ENCODE measurements at regions not wholly inside any gene's neighbourhood (a gene's known extent, or its start where the extent isn't known, plus 50 kb on each side); places are given as distances from the start of the nearest gene placed in this dataset.

DNA sequence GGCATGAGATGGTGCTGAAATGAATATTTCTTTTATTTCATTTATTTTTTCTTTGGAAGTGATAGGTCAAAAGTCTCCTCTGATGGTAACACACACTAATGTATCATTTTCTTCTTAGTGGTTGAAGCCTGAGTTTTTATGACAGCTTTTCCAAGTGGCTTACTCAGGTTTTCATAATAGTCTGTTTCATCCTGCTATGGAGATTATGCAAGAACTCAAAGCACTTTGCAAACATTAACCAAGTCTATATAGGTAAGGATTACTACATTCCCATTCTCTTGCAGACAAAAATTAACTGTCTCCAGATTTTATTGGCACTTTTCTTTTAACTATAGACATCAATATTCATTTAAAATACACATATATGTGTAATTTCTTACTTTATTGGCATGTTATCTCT is 572.6 kb upstream of the GCFC2 start:
- Histone ChIP-seq H3K9me3 (ENCODE audit: low read length) (no peaks in the 10 kb centered on the region), H3K4me2 (ENCODE audit: low read depth, low read length) (no peak overlapping the region), H3K4me3 (replicated peaks in 1 of 3; ENCODE audit: insufficient read depth in 1 of 3, low read depth in 2 of 3, low read length in 3 of 3) (no peak overlapping the region), H3K4me1 (ENCODE audit: insufficient read depth, low read length) (no peaks in the 10 kb centered on the region), H2AFZ (ENCODE audit: low read length) (no peak overlapping the region), H3K27me3 (ENCODE audit: control insufficient read depth in 1 of 2, insufficient read depth in 2 of 2, low read length in 2 of 2) (no peaks in the 10 kb centered on the region), H3K27ac (ENCODE audit: extremely low read length, insufficient read depth, low read length) (no peak overlapping the region), H3K79me2 (ENCODE audit: insufficient read depth, low read length) (no peaks in the 10 kb centered on the region), H4K20me1 (ENCODE audit: insufficient read depth, low read length) (no peaks in the 10 kb centered on the region), H3K9ac (ENCODE audit: insufficient read depth, low read depth, low read length) (no peak overlapping the region), H3K36me3 (replicated peaks in 1 of 2; ENCODE audit: control insufficient read depth in 1 of 2, insufficient read depth in 2 of 2, low read length in 2 of 2) (no peaks in the 10 kb centered on the region)
- in situ Hi-C loops (cut with HindIII; ENCODE audit: extremely low pct_ligation_motif_present, low pct_unique_long_range_greater_than_20kb) (no loop called here), intact Hi-C loops (cut with micrococcal nuclease; ENCODE audit: unreplicated experiment) (no loop called here)
- ChIA-PET CTCF (ENCODE audit: low intra/inter-chr PET ratio, low total read pairs) (no interaction called here), POLR2A (no interaction called here)
- no peak for FAIRE-seq
- no TSS peak for BruUV-seq (replicated peaks)
- peak; percentile 65 for ATAC-seq
- DNase-seq (ENCODE audit: low spot score): peak; percentile 20
- no peak for TF ChIP-seq ETV6 (CRISPR knock-in tag; conservative IDR thresholded peaks at IDR 0.05)
- TF ChIP-seq CEBPB (IDR thresholded peaks at IDR 0.05; ENCODE audit: borderline replicate concordance, low read depth, low read length): peak; percentile 87
- no peak for TF ChIP-seq BRD4 (CRISPR knock-in tag; IDR thresholded peaks at IDR 0.05)
- TF ChIP-seq ZSCAN20 (CRISPR knock-in tag; IDR thresholded peaks at IDR 0.05; ENCODE audit: borderline replicate concordance): no peak
- TF ChIP-seq ZSCAN21 (CRISPR knock-in tag; IDR thresholded peaks at IDR 0.05; ENCODE audit: borderline replicate concordance): no peak
- no peak for TF ChIP-seq RBFOX2 (IDR thresholded peaks at IDR 0.05; ENCODE audit: low read depth, low read length)
- no peak for TF ChIP-seq ZNF850 (CRISPR knock-in tag; conservative IDR thresholded peaks at IDR 0.05)
- TF ChIP-seq EP300 (IDR thresholded peaks at IDR 0.05; ENCODE audit: low read depth in 2 of 2, low read length in 2 of 2): no peak
- TF ChIP-seq EP300 (CRISPR knock-in tag; IDR thresholded peaks at IDR 0.05; ENCODE audit: borderline replicate concordance): no peak
- TF ChIP-seq IRF2 (CRISPR knock-in tag; IDR thresholded peaks at IDR 0.05): no peak
- TF ChIP-seq CEBPG (CRISPR knock-in tag; IDR thresholded peaks at IDR 0.05): peak; percentile 66
- no peak for TF ChIP-seq ZBTB42 (CRISPR knock-in tag; IDR thresholded peaks at IDR 0.05)
- no peak for TF ChIP-seq SETDB1 (CRISPR knock-in tag; IDR thresholded peaks at IDR 0.05; ENCODE audit: borderline replicate concordance)
- TF ChIP-seq ZNF550 (CRISPR knock-in tag; IDR thresholded peaks at IDR 0.05; ENCODE audit: borderline replicate concordance): no peak
- no peak for TF ChIP-seq PHB2 (IDR thresholded peaks at IDR 0.05; ENCODE audit: partially characterized antibody)
- no peak for TF ChIP-seq ZNF235 (CRISPR knock-in tag; IDR thresholded peaks at IDR 0.05; ENCODE audit: borderline replicate concordance)
- TF ChIP-seq ZNF3 (CRISPR knock-in tag; IDR thresholded peaks at IDR 0.05): 0 out of 2 replicates have a peak, but pooled peaks have one; percentile 55
- TF ChIP-seq RAD21 (CRISPR knock-in tag; IDR thresholded peaks at IDR 0.05): no peak
- no peak for TF ChIP-seq ZNF784 (CRISPR knock-in tag; IDR thresholded peaks at IDR 0.05; ENCODE audit: borderline replicate concordance)
- TF ChIP-seq NR2F2 (IDR thresholded peaks at IDR 0.05; ENCODE audit: borderline replicate concordance, low read depth): no peak
- no peak for TF ChIP-seq ATF5 (CRISPR knock-in tag; IDR thresholded peaks at IDR 0.05; ENCODE audit: low read depth)
- no peak for TF ChIP-seq SP2 (CRISPR knock-in tag; IDR thresholded peaks at IDR 0.05)
- TF ChIP-seq ONECUT2 (CRISPR knock-in tag; IDR thresholded peaks at IDR 0.05): no peak
